Smooth muscle cell (in vitro differentiated cells): ENCODE measurements at regions not wholly inside any gene's neighbourhood (a gene's known extent, or its start where the extent isn't known, plus 50 kb on each side); places are given as distances from the start of the nearest gene placed in this dataset.

Experiments
- DNase-seq: peaks from one replicate; lab custom pipeline; 2025; ENCODE audit not compliant: unreplicated experiment; lab: John Stamatoyannopoulos, UW
- H2AFZ ChIP-seq: fragments of 200-600 bp; sonication (generic); 2 replicates; pipeline ENCODE4 v1.6.0; 2016; ENCODE audit warnings: antibody characterized with exemption, low read depth, mild to moderate bottlenecking
- H3F3A ChIP-seq: fragments of 200-600 bp; sonication (generic); 2 replicates; pipeline ENCODE4 v1.6.0; 2017; ENCODE audit warnings: antibody characterized with exemption, low read depth
- H3K27ac ChIP-seq: fragments of 200-600 bp; sonication (generic); 2 replicates; pipeline ENCODE4 v1.5.1; 2016; ENCODE audit warnings: low read depth, mild to moderate bottlenecking
- H3K27me3 ChIP-seq: fragments of 200-600 bp; sonication (generic); 2 replicates; pipeline ENCODE4 v1.6.1; 2016; ENCODE audit warnings: low read depth, mild to moderate bottlenecking
- H3K36me3 ChIP-seq: fragments of 200-600 bp; sonication (generic); 2 replicates; pipeline ENCODE4 v1.5.1; 2016; ENCODE audit warnings: low read depth
- H3K4me1 ChIP-seq: fragments of 200-600 bp; sonication (generic); 2 replicates; pipeline ENCODE4 v1.5.1; 2016; ENCODE audit warnings: low read depth
- H3K4me2 ChIP-seq: fragments of 200-600 bp; sonication (generic); 2 replicates; pipeline ENCODE4 v1.6.0; 2016; ENCODE audit warnings: mild to moderate bottlenecking
- H3K4me3 ChIP-seq: fragments of 200-600 bp; sonication (generic); 2 replicates; pipeline ENCODE4 v1.5.1; 2016; ENCODE audit warnings: mild to moderate bottlenecking
- H3K79me2 ChIP-seq: fragments of 200-600 bp; sonication (generic); 2 replicates; pipeline ENCODE4 v1.6.0; 2016; ENCODE audit warnings: low read depth, mild to moderate bottlenecking
- H3K9ac ChIP-seq: fragments of 200-600 bp; sonication (generic); 2 replicates; pipeline ENCODE4 v1.6.0; 2016; ENCODE audit warnings: low read depth
- H3K9me3 ChIP-seq: fragments of 200-600 bp; sonication (generic); replicated peaks from 2 replicates; pipeline ENCODE4 v1.5.1; 2016; ENCODE audit warnings: low read depth
- H4K20me1 ChIP-seq: fragments of 200-600 bp; sonication (generic); 2 replicates; pipeline ENCODE4 v1.6.0; 2016; ENCODE audit warnings: low read depth
- WGBS: methylation state at CpG from one replicate; pipeline ENCODE4 v1.1.7; 2016; ENCODE audit warnings: low lambda C conversion rate; 5-methylcytosine and 5-hydroxymethylcytosine counted together
- TF ChIP-seq, protein P1 (sequence below): fragments of 200-600 bp; sonication (generic); IDR thresholded peaks from 2 replicates; pipeline ENCODE4 v1.5.1; 2017; ENCODE audit warnings: borderline replicate concordance, mild to moderate bottlenecking, antibody characterized with exemption; ENCODE audit not compliant: insufficient read depth, poor library complexity, severe bottlenecking

DNA sequence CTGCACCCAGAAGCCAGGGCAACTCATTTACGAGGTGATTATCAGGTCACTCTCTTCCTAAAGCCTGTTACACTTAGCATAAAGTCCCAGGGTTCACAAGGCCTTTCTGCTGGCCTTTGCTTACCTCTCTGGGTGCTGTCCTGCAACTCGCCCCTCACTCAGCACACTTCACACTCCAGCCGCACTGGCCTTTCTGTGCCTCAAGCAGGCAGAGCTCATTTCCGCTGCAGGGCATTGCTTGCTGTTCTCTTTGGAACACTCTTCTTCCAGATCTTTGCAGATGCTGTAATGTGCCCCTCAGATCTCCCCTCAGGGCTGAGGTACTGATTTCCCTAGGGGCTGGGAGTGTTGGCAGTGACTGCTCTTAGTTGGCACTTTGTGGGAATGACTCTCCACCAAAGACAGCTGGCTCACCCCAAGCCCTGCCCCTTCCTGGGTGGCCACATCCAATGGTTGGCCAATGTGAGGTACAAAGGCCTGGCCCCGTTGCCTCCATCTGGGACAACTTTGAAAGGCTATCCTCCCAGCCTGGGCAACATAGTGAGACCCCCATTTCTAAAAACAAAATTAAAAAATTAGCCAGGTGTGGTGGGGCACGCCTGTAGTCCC lies 50.8 kb upstream of the SSBP3 start:
- no peak overlapping the region for H3K9ac ChIP-seq
- no peaks in the 10 kb centered on the region for H3K9me3 ChIP-seq
- WGBS = 70% methylated on average over 6 of the region's 6 CpGs
- H3K4me2 ChIP-seq = no peak overlapping the region
- H3K4me1 ChIP-seq = peaks cover 8% of the 10 kb centered on the region
- H3K36me3 ChIP-seq = no peaks in the 10 kb centered on the region
- no peaks in the 10 kb centered on the region for H4K20me1 ChIP-seq
- H3K27ac ChIP-seq = no peak overlapping the region
- no peak for DNase-seq
- no peaks in the 10 kb centered on the region for H3F3A ChIP-seq
- TF ChIP-seq, protein P1, sequence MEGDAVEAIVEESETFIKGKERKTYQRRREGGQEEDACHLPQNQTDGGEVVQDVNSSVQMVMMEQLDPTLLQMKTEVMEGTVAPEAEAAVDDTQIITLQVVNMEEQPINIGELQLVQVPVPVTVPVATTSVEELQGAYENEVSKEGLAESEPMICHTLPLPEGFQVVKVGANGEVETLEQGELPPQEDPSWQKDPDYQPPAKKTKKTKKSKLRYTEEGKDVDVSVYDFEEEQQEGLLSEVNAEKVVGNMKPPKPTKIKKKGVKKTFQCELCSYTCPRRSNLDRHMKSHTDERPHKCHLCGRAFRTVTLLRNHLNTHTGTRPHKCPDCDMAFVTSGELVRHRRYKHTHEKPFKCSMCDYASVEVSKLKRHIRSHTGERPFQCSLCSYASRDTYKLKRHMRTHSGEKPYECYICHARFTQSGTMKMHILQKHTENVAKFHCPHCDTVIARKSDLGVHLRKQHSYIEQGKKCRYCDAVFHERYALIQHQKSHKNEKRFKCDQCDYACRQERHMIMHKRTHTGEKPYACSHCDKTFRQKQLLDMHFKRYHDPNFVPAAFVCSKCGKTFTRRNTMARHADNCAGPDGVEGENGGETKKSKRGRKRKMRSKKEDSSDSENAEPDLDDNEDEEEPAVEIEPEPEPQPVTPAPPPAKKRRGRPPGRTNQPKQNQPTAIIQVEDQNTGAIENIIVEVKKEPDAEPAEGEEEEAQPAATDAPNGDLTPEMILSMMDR = no peak
- no peak overlapping the region for H3K4me3 ChIP-seq
- H2AFZ ChIP-seq = no peak overlapping the region
- no peaks in the 10 kb centered on the region for H3K27me3 ChIP-seq
- H3K79me2 ChIP-seq = no peaks in the 10 kb centered on the region

DNA sequence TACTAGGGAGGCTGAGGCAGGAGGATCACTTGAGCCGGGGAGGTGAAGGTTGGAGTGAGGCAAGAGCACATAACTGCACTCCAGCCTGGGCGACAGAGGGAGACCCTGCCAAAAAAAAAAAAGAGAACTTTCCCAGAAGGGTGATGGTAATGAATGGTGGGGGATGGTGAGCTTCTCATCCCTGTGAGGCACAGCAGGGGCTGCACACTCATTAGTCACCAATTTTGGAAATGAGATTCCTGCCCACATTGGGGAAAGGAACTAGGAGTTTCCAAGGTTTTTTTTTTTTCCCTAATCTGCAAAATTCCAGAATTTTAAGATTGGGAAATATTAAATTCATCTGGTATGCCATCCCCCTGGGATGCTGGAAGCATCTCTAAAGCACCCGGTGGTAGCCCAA lies 50.2 kb upstream of the SSBP3 start:
- Histone ChIP-seq H3K79me2 (no peaks in the 10 kb centered on the region), H3K4me3 (no peak overlapping the region), H3K4me2 (no peak overlapping the region), H3K4me1 (peaks cover 5% of the 10 kb centered on the region), H3K27me3 (no peaks in the 10 kb centered on the region), H3K9me3 (no peaks in the 10 kb centered on the region), H3K27ac (no peak overlapping the region), H2AFZ (no peak overlapping the region), H3K9ac (no peak overlapping the region), H4K20me1 (no peaks in the 10 kb centered on the region), H3F3A (no peaks in the 10 kb centered on the region), H3K36me3 (no peaks in the 10 kb centered on the region)
- TF ChIP-seq, protein P1 = no peak
- 65% methylated on average over 3 of the region's 3 CpGs for WGBS
- DNase-seq = no peak
